ENCODE measurements at regions not wholly inside any gene's neighbourhood (a gene's known extent, or its start where the extent isn't known, plus 50 kb on each side); places are given as distances from the start of the nearest gene placed in this dataset.

DNA sequence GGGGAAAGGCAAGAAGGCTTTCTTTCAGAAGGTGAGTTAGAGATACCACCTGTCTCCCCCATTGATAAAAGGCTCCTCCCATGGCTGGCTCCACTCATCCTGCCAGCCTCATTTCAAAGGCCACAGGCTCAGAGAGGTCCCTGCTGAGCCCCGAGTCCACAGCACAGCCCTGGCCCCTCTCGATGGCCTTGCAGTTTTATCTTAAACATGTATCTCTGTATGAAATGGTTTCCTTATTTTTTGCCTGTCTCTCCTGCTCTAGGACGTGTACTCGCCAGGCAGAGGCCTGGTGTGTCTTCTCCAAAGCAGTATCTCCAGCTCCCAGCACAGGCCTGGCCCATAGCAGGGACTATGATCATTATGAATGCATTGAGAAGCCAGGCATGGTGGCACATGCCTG, 160.5 kb upstream of the NSMCE3 start:
- no peak for TF ChIP-seq ZFP3 (CRISPR knock-in tag; IDR thresholded peaks at IDR 0.05)
- TF ChIP-seq ZNF70 (CRISPR knock-in tag; IDR thresholded peaks at IDR 0.05): no peak
- TF ChIP-seq, protein P1, sequence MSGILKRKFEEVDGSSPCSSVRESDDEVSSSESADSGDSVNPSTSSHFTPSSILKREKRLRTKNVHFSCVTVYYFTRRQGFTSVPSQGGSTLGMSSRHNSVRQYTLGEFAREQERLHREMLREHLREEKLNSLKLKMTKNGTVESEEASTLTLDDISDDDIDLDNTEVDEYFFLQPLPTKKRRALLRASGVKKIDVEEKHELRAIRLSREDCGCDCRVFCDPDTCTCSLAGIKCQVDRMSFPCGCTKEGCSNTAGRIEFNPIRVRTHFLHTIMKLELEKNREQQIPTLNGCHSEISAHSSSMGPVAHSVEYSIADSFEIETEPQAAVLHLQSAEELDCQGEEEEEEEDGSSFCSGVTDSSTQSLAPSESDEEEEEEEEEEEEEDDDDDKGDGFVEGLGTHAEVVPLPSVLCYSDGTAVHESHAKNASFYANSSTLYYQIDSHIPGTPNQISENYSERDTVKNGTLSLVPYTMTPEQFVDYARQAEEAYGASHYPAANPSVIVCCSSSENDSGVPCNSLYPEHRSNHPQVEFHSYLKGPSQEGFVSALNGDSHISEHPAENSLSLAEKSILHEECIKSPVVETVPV (CRISPR knock-in tag; IDR thresholded peaks at IDR 0.05): no peak
- TF ChIP-seq ZC3H10 (CRISPR knock-in tag; IDR thresholded peaks at IDR 0.05): no peak
- TF ChIP-seq, protein P2, sequence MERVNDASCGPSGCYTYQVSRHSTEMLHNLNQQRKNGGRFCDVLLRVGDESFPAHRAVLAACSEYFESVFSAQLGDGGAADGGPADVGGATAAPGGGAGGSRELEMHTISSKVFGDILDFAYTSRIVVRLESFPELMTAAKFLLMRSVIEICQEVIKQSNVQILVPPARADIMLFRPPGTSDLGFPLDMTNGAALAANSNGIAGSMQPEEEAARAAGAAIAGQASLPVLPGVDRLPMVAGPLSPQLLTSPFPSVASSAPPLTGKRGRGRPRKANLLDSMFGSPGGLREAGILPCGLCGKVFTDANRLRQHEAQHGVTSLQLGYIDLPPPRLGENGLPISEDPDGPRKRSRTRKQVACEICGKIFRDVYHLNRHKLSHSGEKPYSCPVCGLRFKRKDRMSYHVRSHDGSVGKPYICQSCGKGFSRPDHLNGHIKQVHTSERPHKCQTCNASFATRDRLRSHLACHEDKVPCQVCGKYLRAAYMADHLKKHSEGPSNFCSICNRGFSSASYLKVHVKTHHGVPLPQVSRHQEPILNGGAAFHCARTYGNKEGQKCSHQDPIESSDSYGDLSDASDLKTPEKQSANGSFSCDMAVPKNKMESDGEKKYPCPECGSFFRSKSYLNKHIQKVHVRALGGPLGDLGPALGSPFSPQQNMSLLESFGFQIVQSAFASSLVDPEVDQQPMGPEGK (CRISPR knock-in tag; IDR thresholded peaks at IDR 0.05; ENCODE audit: borderline replicate concordance): no peak
- no peak for TF ChIP-seq SNAI2 (CRISPR knock-in tag; IDR thresholded peaks at IDR 0.05)

Measured in SK-N-SH treated with all-trans-retinoic acid at 6 μM for 48 hours (cell line).